Activated CD8-positive, alpha-beta T cell treated with anti-CD3 and anti-CD28 coated beads, Interleukin-2, amount 10 ng/mL, durations not matched to agents 7 days and 5 days (primary cell): ENCODE measurements at regions not wholly inside any gene's neighbourhood (a gene's known extent, or its start where the extent isn't known, plus 50 kb on each side); places are given as distances from the start of the nearest gene placed in this dataset.
"Not testable (repeated sequence)": the region's sequence is repeated elsewhere in the genome, so short reads cannot be mapped to it uniquely, and the experiment has no call there.

Source experiments
- ATAC-seq: fragments of 150-1000 bp; cut with Tn5 transposase; one replicate; pipeline ENCODE4 v1.10.0; 2021; ENCODE audit warnings: moderate library complexity
- CTCF ChIA-PET: fragments of 350-600 bp; sonication (Branson Sonifier 250); formaldehyde crosslinking; loops from one replicate; lab custom pipeline; 2021; ENCODE audit warnings: antibody characterized with exemption; lab: Charles Lee
- POLR2A ChIA-PET: fragments of 350-600 bp; sonication (Branson Sonifier 250); formaldehyde crosslinking; loops from one replicate; lab custom pipeline; 2021; ENCODE audit warnings: antibody characterized with exemption; lab: Charles Lee
- DNase-seq: peaks from one replicate; pipeline ENCODE4 v3.0.0-alpha.2; 2020
- H3K27ac Mint-ChIP-seq: one replicate; pipeline ENCODE4 v1.8.0; 2021; ENCODE audit warnings: mild to moderate bottlenecking, mixed read lengths
- H3K27me3 Mint-ChIP-seq: one replicate; pipeline ENCODE4 v1.8.0; 2021; ENCODE audit warnings: low read depth, mixed read lengths
- H3K36me3 Mint-ChIP-seq: one replicate; pipeline ENCODE4 v1.8.0; 2021; ENCODE audit warnings: low read depth, mixed read lengths
- H3K4me1 Mint-ChIP-seq: one replicate; pipeline ENCODE4 v1.8.0; 2021; ENCODE audit warnings: low read depth, mixed read lengths
- H3K4me3 Mint-ChIP-seq: one replicate; pipeline ENCODE4 v1.8.0; 2021; ENCODE audit warnings: mild to moderate bottlenecking, mixed read lengths
- H3K9me3 Mint-ChIP-seq: one replicate; pipeline ENCODE4 v1.8.0; 2022; ENCODE audit warnings: mixed read lengths; ENCODE audit not compliant: insufficient read depth

GRCh38 chr2:215828528-215829184, 184.7 kb downstream of the MREG start:
- ATAC-seq: peak; percentile 75
- POLR2A ChIA-PET: interaction anchor here (0.6 kb wide), 1 partner anchor 370 kb away, joined by 3 read pairs; no protein-coding TSS in a partner anchor
- Mint-ChIP-seq H3K27ac (no peak overlapping the region), H3K4me1 (peaks cover 4% of the 10 kb centered on the region), H3K9me3 (no peaks in the 10 kb centered on the region), H3K27me3 (peaks cover 8% of the 10 kb centered on the region), H3K4me3 (no peak overlapping the region), H3K36me3 (no peaks in the 10 kb centered on the region)
- DNase-seq: peak; percentile 64
- CTCF ChIA-PET: interaction anchor here (0.7 to 2.0 kb wide), 9 partner anchors 12 to 452 kb away, joined by 3 to 7 read pairs (median 4); no protein-coding TSS in a partner anchor

- DNase-seq (no peak), ATAC-seq (no peak)
- H3K4me1 Mint-ChIP-seq: peaks cover 4% of the 10 kb centered on the region
- H3K27ac Mint-ChIP-seq: no peak overlapping the region
- H3K36me3 Mint-ChIP-seq: no peaks in the 10 kb centered on the region
- POLR2A ChIA-PET: no interaction called here
- H3K27me3 Mint-ChIP-seq: peaks cover 21% of the 10 kb centered on the region
- CTCF ChIA-PET: interaction anchor here (2.0 kb wide), 1 partner anchor 12 kb away, joined by 7 read pairs; no protein-coding TSS in a partner anchor
- H3K4me3 Mint-ChIP-seq: no peak overlapping the region
- H3K9me3 Mint-ChIP-seq: no peaks in the 10 kb centered on the region
These were observed 186.4 kb downstream of the MREG start for GRCh38 chr2:215826838-215827441.

GRCh38 chr2:215826376-215826775, 187.0 kb downstream of the MREG start:
- Mint-ChIP-seq H3K27me3 (peaks cover 27% of the 10 kb centered on the region), H3K4me1 (peaks cover 4% of the 10 kb centered on the region), H3K36me3 (no peaks in the 10 kb centered on the region), H3K4me3 (no peak overlapping the region), H3K9me3 (no peaks in the 10 kb centered on the region), H3K27ac (no peak overlapping the region)
- DNase-seq (no peak), ATAC-seq (no peak)
- ChIA-PET POLR2A (no interaction called here), CTCF (no interaction called here)

GRCh38 chr2:215825707-215826106, 187.6 kb downstream of the MREG start:
- Mint-ChIP-seq H3K9me3 (no peaks in the 10 kb centered on the region), H3K4me3 (no peak overlapping the region), H3K27ac (no peak overlapping the region), H3K27me3 (peaks cover 30% of the 10 kb centered on the region), H3K4me1 (peaks cover 4% of the 10 kb centered on the region), H3K36me3 (no peaks in the 10 kb centered on the region)
- no peak for ATAC-seq
- POLR2A ChIA-PET: interaction anchor here (0.6 kb wide), 2 partner anchors 10 to 49 kb away, joined by 3 to 4 read pairs; no protein-coding TSS in a partner anchor
- CTCF ChIA-PET: no interaction called here
- DNase-seq: no peak

- ATAC-seq, H3K4me1 Mint-ChIP-seq, POLR2A ChIA-PET, H3K27ac Mint-ChIP-seq, H3K4me3 Mint-ChIP-seq, H3K9me3 Mint-ChIP-seq, DNase-seq, H3K36me3 Mint-ChIP-seq: not testable (repeated sequence)
- peaks cover 43% of the 10 kb centered on the region for H3K27me3 Mint-ChIP-seq
- CTCF ChIA-PET: interaction anchor here (0.6 kb wide), 1 partner anchor 475 kb away, joined by 3 read pairs; no protein-coding TSS in a partner anchor
These were observed 192.1 kb downstream of the MREG start for GRCh38 chr2:215821298-215821697.

GRCh38 chr2:215819713-215820112, 193.6 kb downstream of the MREG start:
- H3K9me3 Mint-ChIP-seq, H3K4me3 Mint-ChIP-seq, H3K4me1 Mint-ChIP-seq, H3K36me3 Mint-ChIP-seq, DNase-seq, H3K27ac Mint-ChIP-seq, POLR2A ChIA-PET, CTCF ChIA-PET, ATAC-seq: not testable (repeated sequence)
- H3K27me3 Mint-ChIP-seq: peaks cover 42% of the 10 kb centered on the region

- Mint-ChIP-seq H3K27me3 (peaks cover 32% of the 10 kb centered on the region), H3K36me3 (no peaks in the 10 kb centered on the region), H3K4me3 (no peak overlapping the region), H3K27ac (no peak overlapping the region), H3K4me1 (peaks cover 5% of the 10 kb centered on the region), H3K9me3 (no peaks in the 10 kb centered on the region)
- ChIA-PET CTCF (no interaction called here), POLR2A (no interaction called here)
- ATAC-seq: no peak
- no peak for DNase-seq
These were observed 196.3 kb downstream of the MREG start for GRCh38 chr2:215817046-215817445.

GRCh38 chr2:215816424-215816823, 196.9 kb downstream of the MREG start:
- Mint-ChIP-seq H3K4me1 (peaks cover 11% of the 10 kb centered on the region), H3K4me3 (no peak overlapping the region), H3K9me3 (no peaks in the 10 kb centered on the region), H3K27me3 (peaks cover 26% of the 10 kb centered on the region), H3K36me3 (no peaks in the 10 kb centered on the region), H3K27ac (no peak overlapping the region)
- no peak for ATAC-seq
- ChIA-PET CTCF (no interaction called here), POLR2A (no interaction called here)
- DNase-seq: no peak

GRCh38 chr2:215815960-215816359, 197.4 kb downstream of the MREG start:
- Mint-ChIP-seq H3K27ac (no peak overlapping the region), H3K9me3 (no peaks in the 10 kb centered on the region), H3K4me3 (no peak overlapping the region), H3K27me3 (peaks cover 22% of the 10 kb centered on the region), H3K36me3 (peaks cover under 1% of the 10 kb centered on the region), H3K4me1 (peaks cover 15% of the 10 kb centered on the region)
- ATAC-seq: no peak
- ChIA-PET POLR2A (no interaction called here), CTCF (no interaction called here)
- no peak for DNase-seq

- DNase-seq: no peak
- ATAC-seq: no peak
- ChIA-PET POLR2A (no interaction called here), CTCF (interaction anchor here (0.8 to 1.5 kb wide), 2 partner anchors 16 to 358 kb away, joined by 3 read pairs; no protein-coding TSS in a partner anchor)
- Mint-ChIP-seq H3K27ac (no peak overlapping the region), H3K36me3 (peaks cover 2% of the 10 kb centered on the region), H3K4me1 (peaks cover 21% of the 10 kb centered on the region), H3K9me3 (no peaks in the 10 kb centered on the region), H3K4me3 (no peak overlapping the region), H3K27me3 (peaks cover 18% of the 10 kb centered on the region)
These were observed 200.4 kb downstream of the MREG start for GRCh38 chr2:215812966-215813365.

- H3K4me1 Mint-ChIP-seq: peaks cover 21% of the 10 kb centered on the region
- peak overlapping the region; percentile 74 for H3K27ac Mint-ChIP-seq
- no peaks in the 10 kb centered on the region for H3K9me3 Mint-ChIP-seq
- DNase-seq (no peak), ATAC-seq (peak; percentile 69)
- H3K4me3 Mint-ChIP-seq: peak overlapping the region; percentile 39
- peaks cover 2% of the 10 kb centered on the region for H3K36me3 Mint-ChIP-seq
- ChIA-PET CTCF (interaction anchor here (0.7 to 1.2 kb wide), 6 partner anchors 9 to 121 kb away, joined by 3 to 4 read pairs (median 3); no protein-coding TSS in a partner anchor), POLR2A (no interaction called here)
- H3K27me3 Mint-ChIP-seq: peaks cover 9% of the 10 kb centered on the region
These were observed 201.7 kb downstream of the MREG start for GRCh38 chr2:215811409-215812345.
